Daoy (cell line): ENCODE measurements at regions not wholly inside any gene's neighbourhood (a gene's known extent, or its start where the extent isn't known, plus 50 kb on each side); places are given as distances from the start of the nearest gene placed in this dataset.

ENCODE experiments used
- DNase-seq: peaks from one replicate; pipeline ENCODE4 v3.0.0-alpha.2; 2015; ENCODE audit warnings: low read depth

GRCh38 chr10:3858051-3858845 lies 73.2 kb upstream of the KLF6 start:
- no peak for DNase-seq

GRCh38 chr10:3857318-3857717 lies 72.3 kb upstream of the KLF6 start:
- no peak for DNase-seq

- no peak for DNase-seq
Observed at GRCh38 chr10:3856593-3856992, 71.6 kb upstream of the KLF6 start.

- DNase-seq: no peak
Observed at GRCh38 chr10:3853547-3854303, 68.7 kb upstream of the KLF6 start.

GRCh38 chr10:3853016-3853415 lies 68.0 kb upstream of the KLF6 start:
- DNase-seq: peak; percentile 10

- DNase-seq: peak; percentile 88
Observed at GRCh38 chr10:3852147-3852904, 67.3 kb upstream of the KLF6 start.

- peak; percentile 65 for DNase-seq
Observed at GRCh38 chr10:3850999-3851937, 66.3 kb upstream of the KLF6 start.

GRCh38 chr10:3848775-3849635 lies 64.0 kb upstream of the KLF6 start:
- peak; percentile 19 for DNase-seq

- DNase-seq: no peak
Observed at GRCh38 chr10:3848005-3848774, 63.2 kb upstream of the KLF6 start.

GRCh38 chr10:3846736-3847135 lies 61.7 kb upstream of the KLF6 start:
- DNase-seq: no peak

GRCh38 chr10:3844491-3845025 lies 59.5 kb upstream of the KLF6 start:
- no peak for DNase-seq

GRCh38 chr10:3838460-3839437 lies 53.7 kb upstream of the KLF6 start:
- DNase-seq: no peak

- DNase-seq: no peak
Observed at GRCh38 chr10:3837647-3838459, 52.8 kb upstream of the KLF6 start.

GRCh38 chr10:3836222-3836820 lies 51.3 kb upstream of the KLF6 start:
- no peak for DNase-seq

GRCh38 chr10:3835770-3836169 lies 50.8 kb upstream of the KLF6 start:
- no peak for DNase-seq

GRCh38 chr10:3834947-3835346 lies 49.9 kb upstream of the KLF6 start:
- DNase-seq: no peak
